Adrenal gland (tissue), 5 donors: ENCODE measurements at regions not wholly inside any gene's neighbourhood (a gene's known extent, or its start where the extent isn't known, plus 50 kb on each side); places are given as distances from the start of the nearest gene placed in this dataset.

Experiments
- POLR2A ChIP-seq, 2 donors: fragments of 450-650 bp; IDR thresholded peaks; one replicate each; pipeline ENCODE4 v1.6.1; 2017; ENCODE audit warnings: antibody characterized with exemption in 2 of 2, mild to moderate bottlenecking in 2 of 2, moderate library complexity in 1 of 2
- TF ChIP-seq, protein P1 (sequence below), 6 experiments: fragments of 450-650 bp in 4 of 6; fragments of 200-600 bp in 2 of 6; sonication (generic) in 1 of 6; IDR thresholded peaks; 1 replicate in 5 of 6; 2 replicates in 1 of 6; pipeline versions ENCODE4 v1.5.1 to v1.8.0; 2016 to 2021; ENCODE audit warnings: antibody characterized with exemption in 6 of 6, mild to moderate bottlenecking in 2 of 6, moderate library complexity in 1 of 6
- donor health status: DM: no; HTN: no; CAD: no.

GRCh38 chr3:107217172-107217571 lies 160.1 kb upstream of the CCDC54 start:
- TF ChIP-seq, protein P1, sequence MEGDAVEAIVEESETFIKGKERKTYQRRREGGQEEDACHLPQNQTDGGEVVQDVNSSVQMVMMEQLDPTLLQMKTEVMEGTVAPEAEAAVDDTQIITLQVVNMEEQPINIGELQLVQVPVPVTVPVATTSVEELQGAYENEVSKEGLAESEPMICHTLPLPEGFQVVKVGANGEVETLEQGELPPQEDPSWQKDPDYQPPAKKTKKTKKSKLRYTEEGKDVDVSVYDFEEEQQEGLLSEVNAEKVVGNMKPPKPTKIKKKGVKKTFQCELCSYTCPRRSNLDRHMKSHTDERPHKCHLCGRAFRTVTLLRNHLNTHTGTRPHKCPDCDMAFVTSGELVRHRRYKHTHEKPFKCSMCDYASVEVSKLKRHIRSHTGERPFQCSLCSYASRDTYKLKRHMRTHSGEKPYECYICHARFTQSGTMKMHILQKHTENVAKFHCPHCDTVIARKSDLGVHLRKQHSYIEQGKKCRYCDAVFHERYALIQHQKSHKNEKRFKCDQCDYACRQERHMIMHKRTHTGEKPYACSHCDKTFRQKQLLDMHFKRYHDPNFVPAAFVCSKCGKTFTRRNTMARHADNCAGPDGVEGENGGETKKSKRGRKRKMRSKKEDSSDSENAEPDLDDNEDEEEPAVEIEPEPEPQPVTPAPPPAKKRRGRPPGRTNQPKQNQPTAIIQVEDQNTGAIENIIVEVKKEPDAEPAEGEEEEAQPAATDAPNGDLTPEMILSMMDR (IDR thresholded peaks at IDR 0.05), result no peak
- no peak for TF ChIP-seq POLR2A (IDR thresholded peaks at IDR 0.05)
